Cardiac muscle cell (in vitro differentiated cells and primary cell): ENCODE measurements at regions not wholly inside any gene's neighbourhood (a gene's known extent, or its start where the extent isn't known, plus 50 kb on each side); places are given as distances from the start of the nearest gene placed in this dataset.

Source experiments
- DNase-seq, 2 donors: peaks; one replicate each; pipeline versions ENCODE4 v3.0.0 to v3.0.0-alpha.2; 2010 to 2017; ENCODE audit warnings: low read depth in 1 of 2, low spot score in 1 of 2
- H3K27ac ChIP-seq: fragments of 200-600 bp; sonication (generic); 2 replicates; pipeline ENCODE4 v1.5.1; 2016
- H3K27me3 ChIP-seq: fragments of 200-600 bp; sonication (generic); 2 replicates; pipeline ENCODE4 v1.6.0; 2016; ENCODE audit warnings: control low read depth
- H3K36me3 ChIP-seq: fragments of 200-600 bp; sonication (generic); 2 replicates; pipeline ENCODE4 v1.5.1; 2016; ENCODE audit warnings: control low read depth
- H3K4me1 ChIP-seq: fragments of 200-600 bp; sonication (generic); 2 replicates; pipeline ENCODE4 v1.8.1; 2017; ENCODE audit warnings: low read depth, mild to moderate bottlenecking, mixed run types
- H3K4me3 ChIP-seq: fragments of 200-600 bp; sonication (generic); 2 replicates; pipeline ENCODE4 v1.5.1; 2016; ENCODE audit warnings: mild to moderate bottlenecking
- H3K9me3 ChIP-seq: fragments of 200-600 bp; sonication (generic); 2 replicates; pipeline ENCODE4 v1.5.1; 2017; ENCODE audit warnings: low read depth, mild to moderate bottlenecking, control low read depth
- CTCF ChIP-seq: IDR thresholded peaks from 2 replicates; pipeline ENCODE4 v1.5.1; 2012; ENCODE audit warnings: low read depth, mild to moderate bottlenecking, low read length

GRCh38 chr3:107927361-107928083, 163.3 kb downstream of the CD47 start:
- H3K27ac ChIP-seq = no peak overlapping the region

GRCh38 chr3:107925851-107926250, 165.0 kb downstream of the CD47 start:
- no peak for TF ChIP-seq CTCF
- Histone ChIP-seq H3K4me1 (peaks cover 5% of the 10 kb centered on the region), H3K36me3 (no peaks in the 10 kb centered on the region), H3K9me3 (no peaks in the 10 kb centered on the region), H3K27me3 (peaks cover 12% of the 10 kb centered on the region), H3K27ac (no peak overlapping the region), H3K4me3 (no peak overlapping the region)
- no peak for DNase-seq

More at GRCh38 chr3:107927361-107928083, 163.3 kb downstream of the CD47 start:
- Histone ChIP-seq H3K4me3 (peak overlapping the region; percentile 37), H3K4me1 (peaks cover 5% of the 10 kb centered on the region), H3K36me3 (no peaks in the 10 kb centered on the region), H3K9me3 (no peaks in the 10 kb centered on the region), H3K27me3 (peaks cover 12% of the 10 kb centered on the region)
- peak; percentile 76 to 82 for DNase-seq
- TF ChIP-seq CTCF = peak; percentile 97

- no peak overlapping the region for H3K27ac ChIP-seq
- H3K36me3 ChIP-seq = no peaks in the 10 kb centered on the region
- H3K4me3 ChIP-seq = no peak overlapping the region
- no peak for DNase-seq
- no peaks in the 10 kb centered on the region for H3K27me3 ChIP-seq
- H3K4me1 ChIP-seq = no peaks in the 10 kb centered on the region
- no peak for TF ChIP-seq CTCF
- H3K9me3 ChIP-seq = no peaks in the 10 kb centered on the region
Measured at GRCh38 chr3:107921038-107921437, 169.8 kb downstream of the CD47 start.

DNA sequence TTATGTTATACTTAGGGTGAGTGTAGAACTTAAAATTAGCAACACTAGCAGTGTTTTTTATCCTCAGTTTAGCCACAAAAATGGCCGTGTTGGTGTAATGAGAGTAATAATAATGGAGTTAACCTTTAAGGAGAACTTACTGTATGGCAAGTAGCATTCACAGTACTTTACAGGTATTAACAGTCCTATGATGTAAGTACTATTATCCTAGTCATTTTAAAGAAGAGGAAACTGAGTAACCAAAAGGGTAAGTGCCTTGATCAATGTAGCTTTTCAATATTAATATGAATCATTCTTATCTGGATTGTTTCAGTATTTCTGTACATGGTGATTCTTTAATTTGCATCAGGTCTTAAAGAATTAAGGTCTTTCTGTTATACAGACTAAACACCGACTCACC, 170.3 kb downstream of the CD47 start:
- Histone ChIP-seq H3K27ac (no peak overlapping the region), H3K36me3 (no peaks in the 10 kb centered on the region), H3K4me1 (no peaks in the 10 kb centered on the region), H3K27me3 (no peaks in the 10 kb centered on the region), H3K9me3 (no peaks in the 10 kb centered on the region), H3K4me3 (no peak overlapping the region)
- DNase-seq = no peak
- TF ChIP-seq CTCF = no peak

- H3K36me3 ChIP-seq = no peaks in the 10 kb centered on the region
- no peak for DNase-seq
- H3K4me3 ChIP-seq = no peak overlapping the region
- H3K27ac ChIP-seq = no peak overlapping the region
- H3K9me3 ChIP-seq = no peaks in the 10 kb centered on the region
- TF ChIP-seq CTCF = no peak
- no peaks in the 10 kb centered on the region for H3K27me3 ChIP-seq
- no peaks in the 10 kb centered on the region for H3K4me1 ChIP-seq
Measured at GRCh38 chr3:107919239-107919638, 171.6 kb downstream of the CD47 start.
